HG02798 (cell line): ENCODE measurements at regions not wholly inside any gene's neighbourhood (a gene's known extent, or its start where the extent isn't known, plus 50 kb on each side); places are given as distances from the start of the nearest gene placed in this dataset.

Experiments used
- ATAC-seq: cut with Tn5 transposase; IDR thresholded peaks from one replicate; pipeline ENCODE4 v1.9.1; 2021; ENCODE audit warnings: mild to moderate bottlenecking; ENCODE audit not compliant: unreplicated experiment, poor library complexity

- no peak for ATAC-seq
Measured at GRCh38 chr2:56089931-56090330, 93.9 kb upstream of the CCDC85A start.

DNA sequence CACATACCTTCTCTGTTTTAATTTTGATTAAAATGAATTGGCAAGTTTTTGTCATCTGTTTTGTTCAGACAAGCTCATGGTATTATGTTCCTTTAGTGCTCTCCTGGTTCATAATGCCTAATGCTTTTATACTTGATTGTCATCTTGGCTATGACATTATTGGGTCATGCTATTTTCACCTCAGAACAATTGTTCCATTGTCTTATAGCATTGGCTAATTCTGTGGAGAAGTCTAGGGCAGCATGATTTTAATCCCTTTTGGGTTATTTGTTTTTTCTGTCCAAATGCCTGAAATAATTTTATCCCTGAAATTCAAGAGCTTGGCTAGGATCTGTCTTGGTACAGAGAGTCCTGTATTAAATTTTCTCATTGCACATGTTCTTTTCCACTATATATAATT, 83.8 kb upstream of the CCDC85A start:
- no peak for ATAC-seq

- ATAC-seq = no peak
Measured at GRCh38 chr2:56100791-56101312, 82.9 kb upstream of the CCDC85A start.

GRCh38 chr2:56102098-56102497, 81.7 kb upstream of the CCDC85A start:
- ATAC-seq = no peak

- ATAC-seq = no peak
Measured at GRCh38 chr2:56102866-56103265, 80.9 kb upstream of the CCDC85A start.

DNA sequence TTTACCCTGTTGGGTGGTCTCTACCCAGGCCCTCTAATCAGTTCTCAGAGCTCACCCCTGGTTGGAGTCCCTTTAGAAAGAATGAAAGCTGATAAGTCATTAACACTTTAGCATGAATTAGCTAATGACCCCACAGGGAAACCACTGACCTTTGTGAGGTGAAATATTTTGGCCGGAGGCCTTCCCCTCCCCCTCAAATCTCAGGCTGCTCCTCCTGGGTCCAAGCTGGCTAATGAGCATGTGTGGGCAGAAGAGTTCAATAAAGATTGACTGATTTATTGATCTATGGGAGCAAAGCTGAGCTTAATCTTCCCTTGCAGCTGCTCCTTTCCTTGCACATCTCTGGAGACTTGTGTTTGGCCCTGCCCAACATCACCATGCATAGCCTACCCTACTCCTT, 78.8 kb upstream of the CCDC85A start:
- no peak for ATAC-seq

GRCh38 chr2:56107502-56108220, 76.1 kb upstream of the CCDC85A start:
- no peak for ATAC-seq

DNA sequence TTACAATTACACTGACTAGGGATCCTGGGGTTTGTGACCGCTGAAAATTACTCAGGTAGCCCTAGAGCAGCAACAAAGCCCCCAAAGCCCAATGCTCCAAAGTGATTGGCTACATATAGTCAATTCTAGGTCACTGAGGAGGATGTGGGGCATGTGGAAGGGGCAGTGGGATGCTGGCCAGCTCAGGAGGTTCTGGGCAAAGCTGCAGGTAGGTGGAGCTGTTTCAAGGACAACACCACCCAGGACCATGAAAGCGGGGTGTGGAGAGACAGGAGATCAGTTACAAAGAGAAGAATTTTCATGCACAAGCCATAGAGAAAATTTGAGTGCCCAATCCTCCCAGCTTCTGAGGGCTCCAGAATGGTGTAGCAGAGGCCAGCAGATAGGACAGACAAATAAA, 75.0 kb upstream of the CCDC85A start:
- no peak for ATAC-seq

DNA sequence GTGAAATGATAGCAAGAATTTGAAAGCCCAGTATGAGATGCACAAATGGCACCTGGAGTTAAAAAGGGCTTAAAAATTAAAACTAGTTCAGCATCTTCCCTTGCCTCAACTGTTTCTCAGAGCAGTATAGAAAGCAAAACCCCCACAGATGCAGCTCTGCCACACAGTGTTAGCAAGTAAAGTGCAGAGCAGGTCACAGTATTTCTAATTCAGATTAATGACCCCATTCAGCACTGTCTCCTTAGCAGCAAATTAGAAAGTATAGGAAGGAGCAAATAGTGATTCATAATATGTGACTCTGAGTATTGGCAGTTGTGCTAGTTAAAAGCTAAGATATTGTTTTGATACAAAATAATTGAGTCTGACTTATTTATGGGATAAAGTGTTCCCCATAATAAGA, 73.8 kb upstream of the CCDC85A start:
- ATAC-seq = no peak

GRCh38 chr2:56113382-56113975, 70.3 kb upstream of the CCDC85A start:
- ATAC-seq = no peak

GRCh38 chr2:56117764-56118163, 66.0 kb upstream of the CCDC85A start:
- ATAC-seq = no peak

GRCh38 chr2:56118474-56118873, 65.3 kb upstream of the CCDC85A start:
- no peak for ATAC-seq

GRCh38 chr2:56121995-56122394, 61.8 kb upstream of the CCDC85A start:
- ATAC-seq = no peak

DNA sequence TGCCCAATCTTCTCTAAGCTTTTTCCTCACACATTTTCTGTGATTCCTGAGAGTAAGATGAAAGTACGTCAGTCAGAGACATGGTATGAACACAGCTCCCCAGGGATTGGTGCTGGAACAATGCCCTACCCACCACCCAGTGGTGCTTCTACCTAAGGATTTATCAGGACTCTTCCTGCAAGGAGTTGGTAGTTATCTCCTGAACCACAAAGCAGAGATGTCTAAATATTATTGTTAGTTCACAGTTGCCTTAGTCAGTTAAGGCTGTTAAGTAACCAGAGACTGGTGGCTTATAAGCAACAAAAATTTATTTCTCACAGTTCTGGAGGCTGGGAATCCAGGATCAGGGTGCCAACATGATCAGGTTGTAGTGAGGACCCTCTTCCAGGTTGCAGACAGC, 60.3 kb upstream of the CCDC85A start:
- ATAC-seq = no peak

GRCh38 chr2:56127010-56127409, 56.8 kb upstream of the CCDC85A start:
- ATAC-seq = no peak

DNA sequence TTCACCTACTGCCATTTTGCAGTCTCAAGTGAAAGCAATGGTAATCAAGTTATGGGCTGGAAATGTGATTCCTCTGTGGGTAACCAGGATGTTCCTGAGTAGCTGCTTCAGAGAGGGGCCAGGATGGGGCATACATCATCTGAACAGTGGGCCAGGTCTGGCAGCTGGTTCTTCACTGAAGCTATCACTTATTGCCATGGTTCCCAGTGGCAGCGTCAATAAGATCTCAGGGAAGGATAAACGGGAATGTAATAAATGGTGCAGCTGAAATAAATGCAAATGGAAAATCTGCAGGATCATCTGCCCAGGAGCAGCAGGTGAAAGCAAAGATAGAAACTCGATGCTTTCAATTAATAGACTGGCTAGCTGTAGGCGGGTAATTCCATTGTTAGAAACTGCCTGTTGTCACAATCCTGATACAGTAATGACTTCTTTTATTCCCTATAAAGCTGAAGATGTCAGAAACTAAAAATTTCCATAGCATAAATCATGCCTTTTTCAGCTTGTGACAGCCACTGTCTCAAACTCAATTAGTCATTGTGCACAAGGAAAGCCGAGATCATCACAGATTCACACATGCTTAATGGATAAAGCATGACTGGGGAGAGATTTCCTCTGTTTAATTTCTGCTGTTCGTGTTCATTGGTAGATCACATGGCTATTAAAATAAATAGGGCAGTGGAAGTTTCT, 56.2 kb upstream of the CCDC85A start:
- no peak for ATAC-seq

DNA sequence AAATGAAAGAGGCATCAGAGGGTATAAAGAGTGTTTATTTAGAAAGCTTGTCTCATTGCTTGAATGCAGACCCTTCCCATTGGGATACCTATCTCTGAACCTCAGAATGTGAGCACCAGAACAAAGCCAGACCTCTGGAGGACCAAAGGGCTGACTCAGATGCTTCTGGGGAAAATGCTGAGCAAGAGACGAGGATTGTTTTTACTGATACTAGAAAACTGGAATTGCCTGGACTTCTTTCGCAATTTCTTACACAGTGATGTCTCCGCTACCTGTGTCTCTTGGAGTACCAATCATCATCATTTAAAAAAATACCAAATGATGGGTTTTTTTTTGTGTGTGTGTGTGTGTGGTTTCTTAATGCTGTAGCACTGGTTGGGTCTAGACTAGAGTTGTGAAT, 55.6 kb upstream of the CCDC85A start:
- ATAC-seq = no peak

- no peak for ATAC-seq
Measured at GRCh38 chr2:56130463-56131070, 53.2 kb upstream of the CCDC85A start.

DNA sequence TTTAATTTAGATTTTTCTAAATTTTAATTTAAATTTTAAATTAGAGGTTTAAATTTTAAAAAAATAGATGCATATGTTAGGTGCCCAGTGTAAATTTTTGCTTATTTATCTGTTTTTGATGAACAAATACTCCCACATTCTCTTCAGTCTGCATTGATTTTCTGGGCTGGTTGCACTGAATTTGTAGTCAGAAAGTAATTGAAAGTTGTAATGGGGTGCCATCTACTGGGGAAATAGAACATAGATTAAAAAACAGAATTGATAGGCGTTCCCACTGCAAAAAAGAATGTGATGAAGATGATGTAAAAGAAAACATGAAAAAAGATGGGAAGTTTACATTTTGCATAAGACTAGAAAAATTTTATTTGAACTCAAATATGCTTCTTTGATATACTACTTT, 51.7 kb upstream of the CCDC85A start:
- ATAC-seq = no peak

DNA sequence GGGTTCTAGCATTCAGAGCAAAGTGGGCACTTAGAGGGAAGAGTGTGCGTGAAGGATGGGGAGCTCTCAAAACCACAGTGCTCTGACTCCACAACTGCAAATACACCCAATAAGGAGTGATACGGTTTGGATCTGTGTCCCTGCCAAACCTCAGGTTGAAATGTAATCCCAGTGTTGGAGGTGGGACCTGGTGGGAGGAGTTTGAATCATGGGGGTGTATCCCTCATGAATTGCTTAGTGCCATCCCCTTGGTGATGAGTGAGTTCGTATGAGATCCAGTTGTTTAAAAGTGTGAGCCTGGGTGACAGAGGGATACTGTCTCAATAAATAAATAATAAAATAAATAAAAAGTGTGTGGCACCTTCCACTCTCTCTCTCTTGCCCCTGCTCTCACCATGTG, 50.3 kb upstream of the CCDC85A start:
- ATAC-seq = no peak
